ENCODE measurements at regions not wholly inside any gene's neighbourhood (a gene's known extent, or its start where the extent isn't known, plus 50 kb on each side); places are given as distances from the start of the nearest gene placed in this dataset.

GRCh38 chr7:106766551-106766950, 98.5 kb upstream of the PIK3CG start:
- TF ChIP-seq CTCF (IDR thresholded peaks at IDR 0.05; ENCODE audit: poor library complexity) (no peak), EZH2 (IDR thresholded peaks at IDR 0.05; ENCODE audit: borderline replicate concordance) (no peak), EZH2phosphoT487 (IDR thresholded peaks at IDR 0.05; ENCODE audit: low read depth, severe bottlenecking, unreplicated experiment) (no peak)
